ENCODE measurements at regions not wholly inside any gene's neighbourhood (a gene's known extent, or its start where the extent isn't known, plus 50 kb on each side); places are given as distances from the start of the nearest gene placed in this dataset.
"Not testable (repeated sequence)": the region's sequence is repeated elsewhere in the genome, so short reads cannot be mapped to it uniquely, and the experiment has no call there.

DNA sequence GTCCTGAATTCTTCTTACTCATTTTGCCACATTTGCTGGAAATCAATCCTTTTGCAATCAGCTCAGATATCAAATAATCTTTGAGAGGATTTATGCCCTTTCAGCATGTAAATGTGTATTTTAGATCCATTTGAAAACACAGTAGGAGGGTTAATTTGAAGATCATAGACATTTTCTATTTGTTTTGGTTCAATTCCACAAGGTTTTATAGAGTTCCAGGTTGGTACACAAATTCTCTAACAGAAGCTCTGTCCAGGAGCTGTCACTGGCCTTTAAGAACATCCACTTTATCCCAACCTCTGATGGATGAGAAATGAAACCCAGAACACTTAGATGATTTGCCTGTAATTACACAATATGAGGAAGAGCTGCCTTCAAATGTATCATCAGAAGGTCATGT, 157.3 kb upstream of the CHAC2 start:
- DNase-seq = no peak

DNA sequence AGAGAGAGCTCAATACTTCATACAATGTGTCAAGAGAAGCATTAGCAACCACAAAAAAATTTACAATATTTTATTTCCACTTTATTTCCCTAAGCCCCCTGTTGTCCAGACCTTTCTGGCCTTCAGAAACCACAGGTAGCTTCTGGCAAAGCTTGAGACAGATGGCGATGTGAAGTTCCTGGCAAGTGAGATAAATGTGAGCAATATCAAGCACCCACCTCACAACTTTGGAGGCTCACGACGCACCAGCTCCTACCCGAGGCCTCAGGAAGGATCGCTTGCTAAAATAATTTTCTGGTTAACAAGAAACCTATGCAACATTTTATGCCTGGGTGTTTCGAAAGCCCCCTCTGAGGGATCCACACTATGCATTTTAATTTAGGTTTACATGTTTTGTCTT, 158.1 kb upstream of the CHAC2 start:
- DNase-seq = no peak

DNA sequence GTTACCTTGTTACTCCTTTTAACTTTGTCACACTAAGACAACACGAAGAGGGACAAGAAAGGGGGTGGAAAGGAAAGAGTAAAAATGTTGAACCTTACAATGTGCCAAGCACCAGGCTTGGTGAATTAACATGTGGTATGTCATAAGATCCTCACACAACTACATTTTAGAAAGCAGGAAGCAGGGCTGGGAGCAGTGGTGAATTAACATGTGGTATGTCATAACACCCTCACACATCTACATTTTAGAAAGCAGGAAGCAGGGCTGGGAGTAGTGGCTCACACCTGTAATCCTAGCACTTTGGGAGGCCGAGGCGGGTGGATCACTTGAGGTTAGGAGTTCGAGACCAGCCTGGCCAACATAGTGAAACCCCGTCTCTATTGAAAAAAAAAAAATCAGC, 159.3 kb upstream of the CHAC2 start:
- DNase-seq = no peak

DNA sequence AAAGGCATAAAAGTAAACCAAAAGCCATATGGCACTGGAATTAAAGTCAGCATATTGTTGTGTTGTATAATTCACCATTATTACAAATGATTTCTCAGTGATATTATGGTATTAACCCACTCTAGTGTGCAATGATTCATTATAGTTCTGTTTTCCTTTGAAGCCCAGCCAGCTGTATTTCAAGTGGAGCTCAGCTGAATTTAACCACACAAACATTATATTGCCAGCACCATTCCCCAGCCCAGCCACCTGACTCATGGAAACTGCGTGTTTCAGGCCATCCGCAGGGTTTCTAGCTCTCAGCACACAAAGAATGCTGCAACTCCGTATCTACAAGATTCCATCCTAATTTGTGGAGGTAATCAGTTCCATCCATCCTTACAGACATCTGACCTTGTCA, 166.8 kb upstream of the CHAC2 start:
- DNase-seq = no peak

DNA sequence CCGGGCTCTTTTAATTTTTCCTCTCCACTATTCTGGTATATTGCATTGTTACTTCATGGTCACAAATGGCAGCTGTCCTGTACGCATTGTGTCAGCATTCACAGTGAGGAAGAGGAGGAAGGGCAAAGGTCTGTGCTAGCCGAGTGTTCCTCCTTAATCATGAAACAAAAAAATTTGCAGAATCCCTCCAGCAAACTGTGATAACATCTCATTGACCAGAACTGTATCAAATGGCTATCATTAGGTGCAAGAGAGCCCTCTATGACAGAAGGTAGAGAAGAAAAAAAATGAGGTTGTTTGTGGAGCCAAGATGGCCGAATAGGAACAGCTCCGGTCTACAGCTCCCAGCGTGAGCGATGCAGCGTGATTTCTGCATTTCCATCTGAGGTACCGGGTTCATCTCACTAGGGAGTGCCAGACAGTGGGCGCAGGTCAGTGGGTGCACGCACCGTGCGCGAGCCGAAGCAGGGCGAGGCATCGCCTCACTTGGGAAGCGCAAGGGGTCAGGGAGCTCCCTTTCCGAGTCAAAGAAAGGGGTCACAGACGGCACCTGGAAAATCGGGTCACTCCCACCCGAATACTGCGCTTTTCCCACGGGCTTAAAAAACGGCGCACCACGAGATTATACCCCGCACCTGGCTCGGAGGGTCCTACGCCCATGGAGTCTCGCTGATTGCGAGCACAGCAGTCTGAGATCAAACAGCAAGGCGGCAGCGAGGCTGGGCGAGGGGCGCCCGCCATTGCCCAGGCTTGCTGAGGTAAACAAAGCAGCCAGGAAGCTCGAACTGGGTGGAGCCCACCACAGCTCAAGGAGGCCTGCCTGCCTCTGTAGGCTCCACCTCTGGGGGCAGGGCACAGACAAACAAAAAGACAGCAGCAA, 180.6 kb upstream of the CHAC2 start:
- DNase-seq = not testable (repeated sequence)

DNA sequence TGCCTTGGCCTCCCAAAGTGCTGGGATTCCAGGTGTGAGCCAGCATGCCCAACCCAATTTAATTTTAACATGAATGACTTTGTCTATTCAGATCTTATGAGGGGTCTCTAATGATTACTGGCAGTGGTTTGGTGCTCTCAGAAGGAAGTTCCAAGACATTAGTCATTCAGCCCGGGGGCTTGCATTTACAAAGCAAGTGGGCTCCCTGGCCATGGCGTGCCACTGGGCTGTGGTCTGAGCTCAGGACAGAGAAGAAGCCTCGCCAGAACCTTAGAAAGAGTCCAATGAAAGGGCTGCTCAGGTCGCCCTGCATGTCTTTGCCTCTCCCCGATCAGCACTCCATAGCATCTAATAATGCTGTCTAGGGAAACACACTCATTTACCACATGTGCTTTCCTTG, 182.6 kb upstream of the CHAC2 start:
- no peak for DNase-seq

DNA sequence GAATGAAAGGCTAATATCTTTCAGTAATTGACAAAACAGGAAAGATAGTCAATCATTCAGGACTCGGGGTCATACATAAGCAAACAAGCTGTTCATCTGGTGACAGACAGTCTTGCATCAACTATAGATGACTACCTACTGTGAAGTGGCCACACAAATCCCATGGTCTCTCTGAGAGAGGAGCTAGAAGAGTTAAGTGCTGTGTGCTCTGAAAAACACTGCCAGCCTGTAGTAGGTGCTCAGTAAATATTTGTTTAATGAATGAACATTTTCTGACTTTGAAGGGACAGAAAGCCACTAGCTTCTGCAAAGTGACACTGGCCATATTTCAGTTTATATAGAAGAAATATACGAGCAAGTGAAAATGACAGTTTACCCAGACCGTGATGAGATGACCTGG, 184.0 kb upstream of the CHAC2 start:
- DNase-seq = no peak

DNA sequence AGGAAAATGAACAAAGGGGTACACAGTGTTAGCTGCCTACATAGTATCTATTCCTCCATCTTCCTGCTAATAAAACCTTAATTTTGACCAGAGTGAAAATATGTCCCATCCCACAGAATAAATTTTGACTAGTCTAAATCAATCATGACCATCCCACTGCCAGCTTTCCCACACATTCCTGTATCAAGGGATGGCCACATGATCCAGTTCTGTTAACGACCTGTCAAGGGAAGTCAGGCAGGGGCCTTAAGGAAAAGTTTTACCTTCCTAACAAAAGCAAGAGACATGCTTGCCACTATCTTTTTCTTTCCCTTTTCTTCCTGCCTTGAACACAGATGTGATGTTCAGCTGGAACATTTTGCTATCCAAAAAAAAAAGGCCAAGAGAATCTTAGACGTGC, 185.0 kb upstream of the CHAC2 start:
- no peak for DNase-seq

DNA sequence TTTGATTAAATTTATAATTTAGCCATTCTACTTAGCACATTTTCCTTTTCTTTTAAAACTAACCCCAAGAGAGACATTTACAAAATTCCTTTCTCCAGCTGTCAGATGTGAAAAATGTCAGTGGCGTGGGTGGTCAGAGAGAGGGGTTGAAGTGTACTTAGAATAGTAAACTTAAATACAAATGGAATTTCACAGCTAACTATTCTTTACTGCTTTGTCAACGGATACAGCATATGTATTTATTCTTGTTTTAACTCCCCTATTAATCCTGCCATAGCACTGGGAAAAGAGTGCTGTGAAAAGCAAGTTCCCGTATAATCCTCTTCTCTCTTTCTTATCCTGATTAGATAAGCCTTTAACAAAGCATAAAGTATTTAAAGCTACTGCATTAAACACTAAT, 191.4 kb upstream of the CHAC2 start:
- no peak for DNase-seq

DNA sequence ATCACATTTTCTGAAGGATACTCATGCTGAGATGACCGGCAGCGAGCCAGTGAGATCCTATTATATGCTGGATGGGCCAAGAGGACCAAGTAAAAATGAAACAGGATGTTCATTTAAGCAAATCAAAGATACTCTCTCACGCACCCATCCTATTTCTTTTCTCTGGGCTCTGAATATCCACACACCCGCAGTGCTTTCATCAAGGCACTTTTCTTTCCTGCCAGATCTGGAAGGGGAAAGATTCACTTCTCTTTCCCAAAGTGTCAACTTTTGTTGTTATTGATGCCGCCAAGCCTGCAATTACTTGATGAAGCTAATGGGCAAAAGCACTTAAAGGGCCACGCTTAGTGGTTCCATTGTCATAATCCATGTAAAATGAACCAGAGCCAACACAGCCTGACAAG, 191.9 kb upstream of the CHAC2 start:
- DNase-seq = no peak

DNA sequence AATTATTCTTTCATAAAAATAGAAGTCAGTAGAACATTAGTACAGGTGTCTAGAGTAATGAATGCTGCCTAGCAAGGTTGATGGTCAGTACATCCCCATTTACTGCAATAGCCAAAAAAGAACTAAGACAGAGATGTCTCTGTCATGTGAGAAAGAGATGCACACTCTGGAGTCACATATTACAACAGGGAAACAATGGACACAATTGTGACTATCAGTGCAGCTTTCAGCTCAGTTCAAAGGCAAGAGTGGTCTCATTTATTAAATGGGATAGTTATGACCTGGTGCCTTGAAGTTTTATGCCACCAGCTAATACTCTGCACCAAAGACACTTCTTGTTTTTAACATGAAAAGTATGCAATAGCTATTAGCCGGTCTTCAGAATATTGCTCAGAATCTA, 194.9 kb upstream of the CHAC2 start:
- DNase-seq = no peak

DNA sequence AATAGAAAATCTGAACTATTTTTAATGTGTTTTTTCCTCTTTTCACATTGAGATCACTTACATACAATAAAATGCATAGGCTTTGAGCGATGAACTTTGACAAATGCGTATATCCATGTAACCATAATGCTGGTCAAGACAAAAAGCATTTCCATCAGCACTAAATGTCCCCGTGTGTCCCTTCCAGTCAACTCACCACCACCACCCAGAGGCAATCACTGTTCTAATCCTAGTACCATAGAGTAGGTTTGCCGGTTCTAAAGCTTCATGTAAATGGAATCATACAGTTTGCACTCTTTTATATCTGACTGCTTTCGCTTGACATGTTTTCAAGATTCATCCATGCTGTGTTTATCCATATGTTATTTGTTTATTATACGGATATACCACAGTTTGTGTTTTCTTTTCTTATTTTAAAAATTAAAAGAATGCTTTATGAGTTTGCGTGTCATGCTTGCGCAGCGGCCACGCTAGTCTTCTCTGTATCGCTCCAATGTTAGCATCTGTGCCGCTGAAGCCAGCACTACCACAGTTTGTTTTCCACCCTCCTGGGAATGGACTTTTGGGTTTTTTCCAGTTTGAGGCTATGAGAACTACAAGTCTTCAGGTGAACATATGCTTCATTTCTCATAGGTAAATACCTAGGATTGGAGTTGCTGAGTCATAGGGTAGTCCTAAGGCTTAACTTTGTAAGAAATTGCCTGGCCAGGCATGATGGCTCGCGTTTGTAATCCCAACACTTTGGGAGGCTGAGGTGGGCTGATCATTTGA, 197.5 kb upstream of the CHAC2 start:
- DNase-seq = no peak

DNA sequence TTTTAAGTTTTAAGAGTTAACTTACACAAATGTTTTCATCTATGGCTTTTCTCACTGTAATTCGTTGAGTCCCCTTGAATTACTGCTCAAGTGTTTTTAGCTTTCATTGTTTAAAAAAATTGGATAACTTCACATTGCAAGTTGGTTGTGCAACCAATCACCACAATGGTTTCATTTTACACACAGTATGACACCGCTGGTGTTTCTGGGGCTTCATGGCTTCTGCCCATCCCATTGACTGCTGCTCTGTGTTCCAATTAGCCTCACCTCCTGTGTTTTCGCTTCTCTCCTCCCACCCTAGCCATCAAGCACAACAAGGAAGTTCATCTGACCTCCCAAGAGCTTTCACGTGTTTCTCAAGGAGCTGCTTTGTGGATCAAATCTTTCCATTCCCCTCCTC, 199.1 kb upstream of the CHAC2 start:
- DNase-seq = no peak

DNA sequence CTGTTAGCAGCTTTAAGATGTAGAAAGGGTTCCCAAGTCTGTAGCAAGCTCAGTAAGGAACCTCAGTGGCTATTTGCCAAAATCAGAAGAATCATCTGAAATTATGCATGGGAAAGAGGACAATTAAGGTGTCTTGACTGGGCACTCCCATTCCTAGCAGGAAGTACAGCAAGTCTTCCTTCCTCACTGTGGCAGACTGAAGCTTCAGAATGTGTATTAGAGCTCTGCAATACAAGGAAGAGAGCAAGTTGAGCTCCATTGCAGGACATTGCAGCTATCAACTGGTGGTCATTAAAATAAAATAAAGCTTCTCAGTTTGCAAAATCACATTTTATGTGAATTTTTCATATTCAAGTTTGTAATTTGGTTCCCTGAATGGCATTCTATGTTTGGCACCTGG, 200.5 kb upstream of the CHAC2 start:
- DNase-seq = no peak

DNA sequence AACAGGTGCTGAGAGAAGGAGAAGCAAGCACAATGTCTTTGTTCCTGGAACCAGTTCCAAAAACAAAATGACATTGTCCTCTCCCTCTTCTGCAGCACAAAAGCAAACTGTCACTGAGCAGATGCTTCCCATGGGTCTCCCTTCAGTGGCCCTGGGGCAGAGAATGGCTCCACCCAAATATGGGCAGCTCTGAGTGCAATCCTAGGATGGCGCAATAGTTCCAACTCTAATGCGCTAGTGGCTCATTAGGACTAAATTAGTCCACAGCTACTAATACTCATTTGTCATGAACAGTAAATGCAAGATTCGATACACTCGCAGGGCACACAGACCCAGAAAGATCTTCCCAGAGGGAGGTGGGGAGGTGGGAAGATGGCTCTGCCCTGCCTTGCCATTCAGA, 205.2 kb upstream of the CHAC2 start:
- DNase-seq = no peak

DNA sequence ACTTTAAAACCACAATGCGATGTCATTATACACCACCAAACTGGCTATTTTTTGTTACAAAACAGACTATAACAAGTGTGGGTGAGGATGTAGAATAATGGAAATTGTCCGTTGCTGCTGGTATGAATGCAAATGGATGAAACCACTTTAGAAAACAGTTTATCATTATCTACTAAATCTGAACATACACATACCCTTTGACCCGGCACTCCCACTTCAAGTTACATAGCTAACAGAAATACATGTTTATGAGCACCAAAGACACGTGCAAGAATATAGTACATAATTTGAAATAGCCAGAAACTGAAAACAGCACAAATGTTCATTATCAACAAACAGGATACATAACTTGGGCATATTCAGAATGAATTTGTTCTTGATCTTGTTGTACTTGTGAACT, 206.4 kb upstream of the CHAC2 start:
- DNase-seq = no peak

DNA sequence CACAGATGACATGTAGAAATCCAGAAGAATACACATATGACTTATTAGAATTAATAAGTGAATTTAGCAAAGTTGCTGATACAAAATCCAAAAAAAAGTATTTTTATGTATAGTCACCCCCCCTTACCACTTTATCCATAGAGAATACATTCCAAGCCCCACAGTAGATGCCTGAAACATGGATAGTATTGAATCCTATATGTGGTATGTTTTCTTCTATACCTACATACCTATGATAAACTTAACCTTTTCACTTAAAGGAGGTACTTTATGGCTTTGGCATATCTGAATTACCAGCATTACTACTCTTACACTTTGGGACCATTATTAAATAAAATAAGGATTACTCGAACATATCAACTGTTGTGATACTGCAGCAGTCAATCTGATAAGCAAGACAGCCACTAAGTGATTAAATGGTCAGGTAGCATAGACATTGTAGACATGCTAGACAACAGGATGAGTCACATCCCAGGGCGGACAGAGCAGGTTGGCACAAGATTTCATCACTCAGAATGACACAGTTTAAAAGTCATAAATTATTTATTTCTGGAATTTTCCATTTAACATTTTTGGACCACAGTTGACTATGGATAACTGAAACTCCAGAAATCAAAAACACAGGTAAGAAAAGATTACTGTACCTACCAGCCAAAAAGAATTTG, 208.2 kb upstream of the CHAC2 start:
- no peak for DNase-seq

DNA sequence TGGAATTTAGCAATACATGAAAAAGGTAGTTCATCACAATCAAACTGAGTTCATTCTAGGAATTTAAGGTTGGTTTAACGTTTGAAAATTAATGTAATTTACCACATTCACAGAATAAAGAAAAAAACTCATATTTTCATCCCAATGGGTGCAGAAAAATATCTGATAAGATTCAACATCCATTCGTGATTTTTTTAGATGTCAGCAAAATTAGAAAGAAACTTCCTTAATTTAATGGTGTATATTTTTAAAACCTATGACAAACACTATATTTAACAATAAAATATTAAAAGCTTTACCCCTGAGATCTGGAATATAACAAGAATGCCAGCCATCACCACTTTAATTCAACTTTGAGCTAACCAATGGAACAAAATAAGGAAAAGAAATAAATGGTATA, 208.7 kb upstream of the CHAC2 start:
- DNase-seq = no peak

DNA sequence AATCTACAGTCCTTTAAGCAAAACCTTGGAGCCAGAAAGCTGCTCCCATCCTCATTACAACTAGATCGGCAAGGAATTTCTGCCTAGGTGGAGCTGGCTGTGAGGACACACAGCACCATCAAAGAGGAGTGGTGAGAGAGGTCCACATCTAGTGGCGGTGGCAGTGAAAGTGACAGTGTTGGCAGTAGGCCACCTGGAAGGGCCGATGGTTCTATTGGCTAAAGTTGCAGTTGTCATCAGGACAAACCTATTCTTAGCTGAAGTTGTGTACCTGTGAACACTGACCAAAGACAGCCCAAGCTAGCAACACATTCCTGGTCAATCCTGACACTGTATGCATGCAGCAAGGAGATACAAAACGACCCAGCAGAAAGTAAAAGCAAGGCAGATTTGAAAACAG, 218.1 kb upstream of the CHAC2 start:
- no peak for DNase-seq

DNA sequence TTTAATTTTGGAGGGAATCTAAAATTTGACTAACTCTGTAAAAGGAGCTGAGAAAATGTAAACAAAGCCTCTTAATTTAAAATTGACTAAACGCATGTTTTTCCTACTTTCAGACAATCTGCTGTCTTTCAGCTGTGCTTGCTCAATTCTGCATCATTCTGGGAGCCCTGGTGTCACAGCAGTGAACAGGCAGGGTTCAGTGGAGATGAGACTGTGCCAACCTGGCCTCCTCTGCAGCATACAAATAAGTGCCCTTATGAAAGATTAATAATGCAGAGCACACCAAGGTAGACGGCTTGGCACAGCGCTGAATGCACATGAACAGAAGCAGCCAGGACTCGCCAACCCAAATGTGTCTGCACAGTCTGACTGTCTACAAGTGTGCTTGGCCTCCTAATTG, 222.0 kb upstream of the CHAC2 start:
- DNase-seq = no peak

DNA sequence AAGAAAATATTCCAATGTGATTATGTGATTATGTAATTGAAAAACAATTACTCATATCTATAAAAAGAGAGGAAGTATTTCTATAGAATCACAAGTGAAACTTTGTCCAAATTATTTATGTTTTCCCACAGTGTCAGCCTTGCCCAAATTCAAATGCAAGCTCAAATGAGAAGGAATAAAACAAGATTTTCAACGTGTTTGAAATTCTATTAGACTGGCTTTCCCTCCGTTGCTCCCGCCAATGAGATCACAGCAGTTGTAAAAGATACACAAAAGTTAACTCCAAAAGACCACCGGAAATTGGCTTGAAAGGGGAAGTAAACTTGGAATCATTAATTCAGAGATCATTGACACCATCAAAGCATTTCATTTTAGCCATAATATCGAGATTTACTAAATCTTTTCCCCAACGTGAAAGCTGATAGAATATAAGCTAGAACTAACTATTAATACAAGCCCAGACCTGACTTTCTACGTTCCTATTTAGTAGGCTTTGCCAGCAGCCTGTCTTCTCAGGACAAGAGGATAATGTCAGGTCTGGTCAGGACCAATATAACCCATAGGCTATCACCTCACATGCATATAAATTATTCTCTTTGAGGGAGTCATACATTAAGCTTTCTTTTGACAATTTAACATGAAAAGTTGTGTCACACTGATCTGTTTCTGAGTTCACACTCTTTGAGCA, 222.6 kb upstream of the CHAC2 start:
- no peak for DNase-seq

DNA sequence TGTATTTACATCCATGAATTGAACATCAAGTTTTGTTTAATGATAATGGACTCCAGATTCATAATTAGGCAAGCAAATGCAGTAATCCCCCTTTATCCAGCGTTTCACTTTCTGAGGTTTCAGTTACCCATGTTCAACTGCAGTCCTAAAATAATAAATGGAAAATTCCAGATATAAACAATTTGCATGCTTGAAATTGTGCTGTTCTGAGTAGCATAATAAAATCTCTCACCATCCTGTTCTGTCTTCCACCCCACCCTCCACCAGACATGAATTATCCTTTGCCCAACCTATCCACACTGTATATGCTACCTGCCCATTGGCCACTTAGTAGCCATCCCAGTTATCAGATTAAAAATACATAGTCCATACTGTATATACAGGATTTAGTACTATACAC, 224.5 kb upstream of the CHAC2 start:
- no peak for DNase-seq

DNA sequence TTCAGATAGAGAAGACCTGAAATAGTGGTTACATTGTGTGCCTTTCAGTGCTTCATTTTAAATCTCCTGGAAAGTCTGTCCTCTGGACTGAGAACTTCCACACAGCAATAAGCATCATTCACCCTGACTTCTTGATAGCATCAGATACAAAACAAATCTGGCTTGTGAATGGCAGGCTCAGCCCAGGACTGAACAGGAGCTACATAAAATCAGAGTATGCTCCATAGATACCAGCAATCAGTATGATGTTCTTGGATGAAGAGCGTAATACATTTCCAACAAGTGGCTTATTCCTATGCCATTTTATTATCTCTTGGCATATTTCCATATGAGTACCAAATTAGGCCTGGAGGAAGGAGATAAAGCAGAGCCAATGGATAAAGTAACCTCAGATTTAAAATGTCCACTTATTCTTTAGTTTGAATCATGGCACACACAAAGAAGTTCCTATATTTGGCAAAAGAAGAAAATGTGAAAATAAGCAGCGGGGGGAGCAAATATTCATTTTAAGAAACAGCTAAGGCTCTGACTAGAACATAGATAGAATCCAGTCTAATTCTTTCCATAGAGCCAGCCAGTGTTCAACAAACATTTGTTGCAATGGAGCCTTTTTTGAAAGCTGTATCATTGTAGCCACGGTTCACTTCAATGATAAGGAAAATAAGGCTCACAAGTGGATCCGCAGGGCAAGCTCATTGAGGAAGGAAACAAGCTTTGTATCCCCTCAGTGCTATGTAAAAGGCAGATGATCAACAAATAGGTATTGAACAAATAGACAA, 230.8 kb upstream of the CHAC2 start:
- no peak for DNase-seq

Measured in RPMI8226 (cell line).